Stimulated activated CD8-positive, alpha-beta memory T cell treated with anti-CD3 and anti-CD28 coated beads, Interleukin-4, amount 100 ng/mL, for 24 hours (primary cell): ENCODE measurements at regions not wholly inside any gene's neighbourhood (a gene's known extent, or its start where the extent isn't known, plus 50 kb on each side); places are given as distances from the start of the nearest gene placed in this dataset.

Experiments
- DNase-seq: peaks from one replicate; pipeline ENCODE4 v3.0.0-alpha.2; 2020; ENCODE audit warnings: low read depth

DNA sequence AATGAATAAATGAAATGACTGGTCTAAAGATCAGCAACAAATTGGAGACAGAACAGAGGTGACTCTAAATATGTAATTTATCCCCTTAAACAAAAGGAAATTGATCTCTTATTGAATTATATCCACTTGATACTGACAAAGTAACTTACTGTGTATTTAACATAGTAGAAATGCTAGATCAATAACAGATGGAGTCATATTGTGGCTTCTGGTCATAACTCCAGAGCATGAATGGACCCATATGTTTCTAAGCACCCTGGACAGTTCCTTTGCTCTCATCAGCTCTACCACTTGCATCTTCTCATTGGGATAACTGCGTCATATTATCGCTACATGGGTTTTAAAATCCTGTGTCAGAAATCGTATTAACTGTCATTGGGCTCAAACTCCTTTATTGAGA is 222.3 kb downstream of the ETS1 start:
- no peak for DNase-seq

DNA sequence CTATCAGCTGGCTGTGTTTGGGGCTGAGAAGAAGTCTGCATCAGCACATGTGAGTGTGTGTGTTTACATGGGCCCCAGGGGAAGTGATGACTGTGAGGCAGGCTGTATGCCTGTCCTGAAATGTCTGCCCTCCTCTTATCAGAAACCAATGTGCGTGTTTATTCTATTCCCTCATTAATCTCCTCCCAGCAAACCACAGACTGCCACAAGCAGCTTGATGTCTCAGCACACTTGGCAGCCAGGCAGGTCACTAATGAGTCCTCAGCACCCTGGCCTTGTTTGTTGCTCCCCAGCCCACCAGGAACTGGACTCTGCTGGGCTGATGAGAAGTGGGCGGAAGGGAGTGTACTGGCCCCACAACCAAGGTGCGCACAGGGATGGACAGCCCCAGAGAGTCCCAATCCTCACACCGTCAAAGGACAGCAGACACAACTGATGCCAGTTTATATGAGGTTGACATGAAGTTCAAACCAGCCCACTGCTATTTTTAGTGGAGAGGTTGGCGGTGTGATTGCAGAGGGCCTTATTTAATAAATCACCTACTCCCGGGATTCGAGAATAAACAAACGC is 225.8 kb downstream of the ETS1 start:
- no peak for DNase-seq

DNA sequence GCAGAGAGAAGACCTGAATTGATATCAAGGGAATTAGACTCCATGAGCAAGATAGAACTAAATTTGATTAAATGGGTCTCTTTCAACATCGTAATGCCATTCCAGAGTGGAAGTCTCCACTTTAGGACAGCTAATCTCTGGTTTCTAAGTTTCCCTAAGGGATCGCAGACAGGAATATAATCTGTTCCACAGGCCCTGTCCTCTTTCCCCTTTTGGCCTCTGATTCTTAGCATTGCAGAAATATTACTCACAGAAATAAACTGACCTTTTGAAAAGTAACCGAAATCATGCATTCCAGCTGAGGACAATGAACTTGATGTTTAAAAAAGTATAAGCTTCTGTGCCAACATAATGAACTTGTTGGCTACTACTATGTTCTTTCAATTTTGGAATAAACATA is 227.8 kb downstream of the ETS1 start:
- DNase-seq = no peak

DNA sequence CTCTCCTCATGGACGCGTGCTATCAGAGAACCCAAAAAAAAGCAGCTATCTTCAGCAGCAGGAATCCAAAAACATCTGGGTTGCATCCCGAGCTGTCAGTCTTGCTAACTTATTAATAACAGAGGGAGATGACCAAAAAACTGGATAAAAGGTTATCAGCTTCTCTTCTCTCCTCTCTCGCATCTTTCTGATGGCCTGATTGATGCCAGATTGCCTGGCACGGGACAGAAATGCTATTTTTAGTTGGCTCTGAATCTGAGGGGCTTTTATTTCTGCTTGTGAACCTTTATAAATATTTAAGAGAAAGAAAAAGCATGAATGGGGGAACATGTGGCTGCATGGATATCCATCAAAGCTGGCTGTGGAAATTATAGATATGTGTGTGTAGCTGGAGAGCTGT is 230.3 kb downstream of the ETS1 start:
- DNase-seq = no peak

DNA sequence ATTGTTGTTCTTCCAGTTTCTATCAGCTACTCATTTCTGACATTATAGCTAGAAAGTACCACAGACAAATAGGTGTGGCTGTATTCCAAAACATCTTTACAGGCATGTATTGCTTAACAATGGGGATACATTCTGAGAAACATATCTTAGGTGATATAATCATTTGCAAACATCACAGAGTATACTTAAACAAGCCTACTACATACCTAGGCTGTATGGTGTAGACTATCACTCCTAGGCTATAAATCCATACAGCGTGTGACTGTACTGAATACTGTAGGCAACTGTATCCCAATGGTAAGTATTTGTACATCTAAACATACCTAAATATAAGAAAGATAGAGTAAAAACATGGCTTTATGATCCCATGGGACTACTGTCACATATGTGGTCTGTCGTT is 231.8 kb downstream of the ETS1 start:
- DNase-seq = no peak

DNA sequence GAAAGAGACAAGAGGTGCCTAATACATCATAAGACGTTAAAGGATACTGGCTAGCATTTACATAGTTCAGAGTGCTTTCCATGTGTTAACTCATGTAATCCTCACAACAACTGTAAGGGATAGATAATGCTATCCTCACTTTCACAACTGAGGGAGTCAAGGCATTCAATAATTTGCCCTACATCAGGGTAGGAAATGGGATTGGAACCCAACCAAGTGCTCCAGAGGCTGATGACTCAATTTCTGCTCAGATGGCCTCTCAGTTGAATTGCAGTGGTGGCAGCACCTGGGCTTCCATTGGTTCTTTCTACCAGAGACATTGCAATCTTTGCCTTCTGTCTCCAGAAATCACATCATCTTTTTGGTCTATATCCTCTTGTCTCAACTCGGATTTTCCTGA is 232.9 kb downstream of the ETS1 start:
- no peak for DNase-seq

DNA sequence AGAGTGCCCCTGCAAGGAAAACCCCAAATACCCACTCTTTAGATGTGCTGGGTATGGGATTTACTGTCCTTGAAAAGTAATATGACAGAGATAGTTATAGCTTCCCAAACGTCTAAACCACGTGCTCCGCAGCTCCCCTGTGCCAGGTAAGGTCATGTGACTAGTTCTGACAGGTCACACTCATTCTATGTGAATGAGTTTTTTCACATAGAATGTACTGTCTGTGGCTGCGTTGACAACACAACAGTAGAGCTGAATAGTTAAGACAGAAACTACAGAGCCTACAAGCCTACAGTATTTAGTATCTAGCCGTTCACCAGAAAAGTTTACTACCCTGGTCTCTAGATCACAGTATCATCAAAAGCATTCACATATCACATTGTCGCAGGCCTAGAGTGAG is 236.2 kb downstream of the ETS1 start:
- DNase-seq = no peak

DNA sequence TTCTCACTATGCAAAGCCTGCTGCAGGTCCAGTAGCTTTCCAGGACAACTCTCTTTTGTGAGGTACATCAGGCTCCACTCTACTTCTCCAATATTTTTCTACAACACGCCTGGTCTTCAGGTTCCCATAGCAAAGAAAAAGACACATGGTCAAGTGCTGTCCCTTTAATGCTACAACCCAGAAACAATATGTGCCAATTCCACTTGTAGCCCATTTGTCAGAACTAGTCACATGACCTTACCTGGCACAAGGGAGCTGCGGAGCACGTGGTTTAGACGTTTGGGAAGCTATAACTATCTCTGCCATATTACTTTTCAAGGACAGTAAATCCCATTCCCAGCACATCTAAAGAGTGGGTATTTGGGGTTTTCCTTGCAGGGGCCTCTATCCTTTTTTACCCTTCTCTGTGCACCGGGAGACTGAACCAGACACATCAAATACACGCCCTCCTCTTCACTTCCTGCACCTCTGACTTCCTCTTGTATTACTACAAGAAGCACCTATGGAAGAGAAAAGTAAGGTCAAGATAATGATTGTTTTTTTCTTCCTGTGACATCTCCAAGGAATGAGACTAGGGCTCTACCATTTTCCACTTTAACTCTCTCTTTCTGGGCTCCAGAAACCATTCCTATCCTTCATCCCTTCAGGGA is 237.6 kb downstream of the ETS1 start:
- no peak for DNase-seq

DNA sequence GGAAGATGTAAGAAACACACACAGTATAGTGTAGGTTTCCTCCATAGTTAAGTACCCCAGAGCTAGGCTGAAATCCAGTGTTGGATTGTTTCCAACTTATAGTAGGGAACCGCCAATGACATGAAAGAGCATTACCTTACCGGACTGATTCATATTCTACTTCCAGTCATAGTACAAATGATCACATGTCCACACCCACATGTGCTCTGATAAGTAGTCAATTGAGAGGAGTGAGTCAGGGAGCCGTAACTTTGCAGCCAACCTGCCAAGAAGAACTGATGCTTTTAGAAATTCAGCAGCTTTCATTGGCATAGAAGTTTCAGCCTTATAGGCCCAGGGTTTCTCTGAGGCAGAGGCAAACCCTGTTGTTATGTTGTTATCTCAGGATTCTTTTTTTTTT is 240.6 kb downstream of the ETS1 start:
- DNase-seq = no peak

DNA sequence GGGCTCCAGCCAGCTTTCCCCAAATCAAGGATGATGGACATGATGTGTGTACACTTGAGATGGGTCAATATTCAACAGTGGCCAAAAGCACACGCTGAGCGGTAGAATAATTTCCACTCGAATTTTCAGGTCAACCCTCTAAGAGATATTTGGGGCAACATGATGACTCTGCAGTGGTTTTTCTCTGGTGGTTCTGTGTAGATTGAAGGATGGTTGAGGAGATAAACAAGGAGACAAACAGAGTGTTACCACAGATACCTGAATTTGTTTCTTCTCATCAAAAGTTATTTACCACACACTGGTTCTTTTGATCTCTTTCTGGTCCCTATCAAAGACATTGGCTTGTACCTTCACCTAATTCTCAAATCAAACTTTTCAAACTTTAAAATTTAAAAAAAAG is 242.0 kb downstream of the ETS1 start:
- no peak for DNase-seq

DNA sequence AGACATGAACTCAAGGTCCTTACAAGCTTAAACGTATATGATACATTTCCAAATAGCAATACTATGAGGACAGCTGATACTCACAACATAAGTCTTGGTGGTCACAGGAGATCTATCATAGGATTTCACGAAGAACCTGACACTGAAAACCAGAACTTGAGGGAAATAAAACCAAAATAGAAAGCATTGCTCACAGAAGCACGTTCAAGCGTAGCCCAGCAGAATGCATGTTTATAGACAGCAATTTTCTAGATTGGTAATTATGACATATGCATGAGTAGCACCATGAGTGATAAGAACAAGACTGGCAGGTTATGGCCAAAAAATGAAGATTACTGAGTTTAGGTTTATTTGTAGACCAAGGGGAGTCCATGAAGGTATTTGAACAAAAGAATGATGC is 243.5 kb downstream of the ETS1 start:
- no peak for DNase-seq

DNA sequence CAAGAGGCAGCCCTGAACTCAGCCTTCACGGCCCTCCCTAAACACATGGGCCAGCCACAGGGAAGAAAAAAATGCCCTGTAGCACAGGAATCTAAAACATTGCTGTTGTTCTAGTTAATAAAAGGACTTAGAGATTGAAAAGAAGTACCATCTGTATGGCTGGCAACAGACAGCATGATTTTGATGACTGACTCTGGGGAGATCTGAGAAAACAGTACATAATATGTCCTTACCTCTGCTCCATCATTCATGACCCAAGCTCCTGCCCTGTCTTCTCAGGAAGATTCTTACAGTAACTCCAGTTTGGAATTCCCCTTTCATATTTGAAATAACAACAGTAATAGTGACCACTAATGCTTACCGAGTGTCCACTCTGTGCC is 244.2 kb downstream of the ETS1 start:
- no peak for DNase-seq

DNA sequence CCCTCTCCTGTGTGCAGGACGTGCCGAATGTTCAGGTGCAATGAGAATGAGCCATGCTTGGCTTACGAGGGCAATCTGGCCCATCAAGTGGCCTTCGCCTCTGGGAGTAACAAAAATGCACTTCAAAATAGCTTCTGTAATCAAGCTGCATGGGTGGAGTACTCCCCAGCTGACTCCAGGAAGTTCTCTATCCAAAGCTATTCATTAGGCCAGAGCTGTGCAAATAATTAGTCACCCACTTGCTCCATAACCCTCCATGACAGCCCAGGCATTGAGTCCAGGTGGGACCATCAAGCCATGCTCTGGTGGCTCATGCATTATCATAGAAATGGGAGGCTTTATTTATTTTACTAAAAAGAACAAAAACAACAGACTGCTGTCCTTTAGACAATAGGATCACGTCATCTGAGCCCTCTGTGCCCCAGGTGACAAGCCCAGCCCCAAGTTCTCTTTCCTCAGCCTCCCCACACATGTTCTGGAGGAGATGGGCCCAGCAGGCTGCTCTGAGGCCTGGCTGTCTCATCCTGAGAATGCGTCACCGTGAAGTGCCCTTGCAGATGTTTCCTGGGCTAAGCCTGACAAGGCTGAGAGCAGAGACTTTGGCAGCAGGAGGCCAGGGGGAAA is 244.7 kb downstream of the ETS1 start:
- no peak for DNase-seq

DNA sequence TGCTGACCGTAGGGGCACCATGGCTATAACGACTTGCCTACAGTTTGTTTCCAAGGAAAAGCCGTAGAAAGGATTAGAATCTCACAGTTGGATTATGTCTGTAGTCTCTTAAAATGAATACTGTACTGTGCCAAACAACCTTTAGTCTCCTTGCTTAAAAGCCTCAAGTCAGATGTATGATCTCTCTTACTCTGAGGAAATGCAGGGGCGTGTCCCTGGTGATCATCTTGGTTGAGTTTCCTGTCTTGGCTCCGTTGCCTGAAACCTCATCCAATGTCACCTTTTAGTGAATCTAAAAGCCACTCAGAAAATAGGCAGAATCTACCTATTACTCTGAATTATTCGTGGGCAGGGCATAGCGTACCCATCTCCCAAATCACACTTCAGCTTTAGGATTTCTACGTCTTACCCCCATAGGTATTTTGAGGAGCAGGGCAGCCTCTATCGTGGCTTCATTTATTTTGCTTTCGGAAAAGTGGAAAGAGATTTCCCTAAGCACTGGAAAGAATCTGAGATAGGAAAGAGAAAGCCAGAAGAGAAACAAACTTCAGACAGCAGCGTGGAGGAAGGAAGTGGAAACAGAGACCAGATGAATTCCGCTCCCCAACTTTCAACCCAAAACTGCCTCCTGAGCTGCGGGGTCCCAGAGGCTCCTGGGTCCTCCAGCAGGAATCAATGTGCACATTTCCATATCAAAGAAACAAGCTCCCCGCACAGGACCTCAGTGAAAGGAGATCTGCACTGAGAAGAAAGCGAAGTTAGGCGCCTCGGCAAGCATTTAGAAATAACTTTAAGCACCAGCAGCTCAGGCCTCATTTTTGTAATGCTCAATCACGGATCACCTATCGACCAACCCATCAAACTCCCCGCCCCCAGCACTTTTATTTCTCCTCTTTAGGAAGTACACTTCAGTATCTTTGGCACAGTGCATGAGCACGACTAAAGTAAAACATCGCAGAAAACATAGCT is 245.8 kb downstream of the ETS1 start:
- DNase-seq = no peak

DNA sequence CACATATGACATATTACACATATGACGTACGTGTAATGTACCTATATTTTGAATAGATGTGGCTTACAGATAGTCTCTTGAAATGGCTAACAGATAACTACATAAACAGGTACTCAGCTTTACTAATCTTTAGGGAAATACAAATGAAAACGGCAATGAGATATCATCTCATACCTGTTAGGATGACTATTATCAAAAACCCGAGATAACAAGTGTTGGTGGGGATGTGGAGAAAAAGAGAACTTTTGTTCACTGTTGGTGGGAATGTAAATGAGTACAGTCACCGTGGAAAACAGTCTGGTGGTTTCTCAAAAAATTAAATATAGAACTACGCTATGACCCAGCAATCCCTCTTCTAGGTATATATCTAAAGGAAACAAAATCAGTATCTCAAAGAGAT is 247.6 kb downstream of the ETS1 start:
- DNase-seq = no peak

DNA sequence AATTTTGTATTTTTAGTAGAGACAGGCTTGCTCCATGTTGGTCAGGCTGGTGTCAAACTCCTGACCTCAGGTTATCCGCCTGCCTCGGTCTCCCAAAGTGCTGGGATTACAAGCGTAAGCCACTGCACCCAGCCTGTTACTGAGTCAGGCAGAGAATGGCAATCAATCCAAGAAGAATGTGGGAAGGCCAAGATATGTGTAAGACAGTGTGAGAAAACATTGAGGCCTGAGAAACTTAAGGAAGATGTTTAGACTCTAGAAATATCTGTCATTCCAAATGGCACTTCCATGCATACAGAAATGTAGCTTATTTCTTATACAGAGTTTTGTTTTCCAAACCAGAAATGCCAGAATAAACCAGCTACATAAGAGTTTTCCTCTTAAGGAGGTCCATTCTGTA is 248.5 kb downstream of the ETS1 start:
- no peak for DNase-seq

DNA sequence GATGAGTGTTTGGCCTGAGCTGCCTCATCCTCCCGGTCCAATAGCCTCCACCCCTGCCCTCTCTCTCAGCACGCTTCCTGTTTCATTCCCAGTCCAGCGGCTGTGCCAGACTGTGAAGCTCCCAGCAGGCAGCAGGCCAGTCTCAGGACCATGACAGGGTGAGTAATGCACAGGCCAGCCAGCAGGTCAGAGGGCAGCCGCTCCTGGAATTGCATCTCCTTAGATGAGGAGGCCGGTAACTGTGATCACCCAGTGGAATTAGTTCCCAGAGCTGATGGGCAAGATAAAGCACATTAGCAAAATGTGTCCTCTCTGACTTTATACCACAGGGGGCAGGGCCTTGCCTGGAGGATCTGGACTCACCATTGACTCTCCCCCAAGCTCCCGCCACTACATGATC is 251.2 kb downstream of the ETS1 start:
- DNase-seq = no peak

DNA sequence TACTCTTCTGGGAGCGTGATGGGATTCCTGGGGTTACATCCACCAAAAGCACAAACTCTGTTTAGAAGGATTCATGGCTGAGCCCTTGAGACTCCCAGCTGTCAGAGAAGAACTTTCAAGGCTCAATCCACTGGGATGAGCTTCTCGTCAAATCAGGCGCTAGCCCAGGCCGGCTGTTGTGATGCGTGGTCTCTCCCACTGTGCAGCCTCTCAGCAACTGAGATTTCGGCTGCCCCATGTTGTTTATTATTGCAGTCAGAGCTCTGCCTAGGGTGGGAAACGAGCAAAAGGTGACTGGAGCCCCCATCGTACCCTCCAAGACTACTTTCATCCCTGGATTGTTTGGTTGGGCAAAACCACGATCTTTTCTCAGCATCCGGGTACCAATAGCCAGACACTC is 251.6 kb downstream of the ETS1 start:
- no peak for DNase-seq

DNA sequence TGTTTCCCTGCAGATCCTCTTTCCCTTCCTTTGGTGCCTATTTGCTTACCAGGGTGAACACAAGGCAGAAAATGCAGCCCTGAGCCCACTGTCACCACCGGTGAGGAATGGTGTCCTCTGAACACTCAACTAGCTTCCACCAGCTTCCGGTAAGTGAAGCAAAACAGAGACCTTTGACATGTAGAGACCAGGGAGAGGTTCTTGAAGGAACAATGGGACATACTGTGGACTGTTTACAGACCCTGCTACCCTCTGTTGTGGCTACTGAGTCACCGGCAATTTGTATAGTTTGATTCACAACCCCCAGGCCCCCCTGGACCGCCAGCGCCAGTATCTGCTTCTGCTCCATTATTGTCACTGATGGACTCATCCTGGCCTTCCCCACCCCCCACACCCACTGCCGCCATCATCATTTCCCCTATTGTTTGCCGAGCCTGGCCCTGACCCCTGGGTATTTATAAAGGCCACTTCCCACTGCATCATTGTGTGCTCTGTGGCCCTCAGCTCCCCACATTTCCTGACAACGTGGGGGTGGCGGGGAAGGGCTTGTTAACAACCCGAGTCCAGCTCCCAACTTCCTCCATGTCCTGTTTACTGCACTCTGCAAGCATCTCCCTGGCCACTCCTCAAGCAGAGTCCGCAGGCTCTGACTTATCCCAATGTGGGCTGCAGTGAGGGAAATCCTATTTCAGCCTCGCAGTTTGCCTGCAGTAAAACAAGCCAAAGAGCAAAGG is 252.9 kb downstream of the ETS1 start:
- no peak for DNase-seq

DNA sequence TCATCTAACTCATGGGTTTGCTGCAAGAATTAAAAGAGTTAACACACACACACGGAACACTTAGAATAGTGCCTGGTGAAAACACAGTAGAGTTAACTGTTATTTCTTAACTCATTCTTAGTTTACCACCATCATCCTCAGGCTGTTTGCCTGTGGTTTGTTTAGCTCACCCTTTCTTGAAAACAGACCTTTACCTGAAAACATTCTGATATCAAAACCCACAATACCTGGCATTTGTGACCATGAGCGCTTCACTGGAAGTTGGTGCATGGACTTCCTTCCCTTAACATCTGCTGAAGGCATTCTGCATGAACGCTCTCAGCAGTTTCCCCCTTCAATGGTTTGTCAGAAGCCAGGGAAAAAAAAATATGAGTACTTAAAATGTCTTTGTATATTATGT is 256.0 kb downstream of the ETS1 start:
- no peak for DNase-seq

DNA sequence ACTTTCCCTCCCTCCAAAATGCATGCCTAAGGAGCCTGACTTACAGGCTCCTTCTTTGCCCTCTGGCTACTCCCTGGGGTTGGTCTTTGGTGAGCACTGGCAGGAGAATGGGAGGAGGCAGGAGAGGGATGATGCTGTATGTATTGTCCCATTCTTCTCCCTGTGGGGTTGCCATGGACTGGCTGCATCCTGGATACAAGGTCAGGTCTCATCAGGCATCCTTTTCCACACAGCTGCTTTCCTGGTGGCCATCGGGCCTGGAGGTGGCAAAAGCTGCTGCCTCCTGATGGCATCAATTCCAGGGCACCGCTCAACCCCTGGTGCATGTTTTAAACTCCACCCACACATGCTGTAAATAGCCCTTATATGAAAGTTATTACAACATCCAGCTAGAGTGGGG is 257.2 kb downstream of the ETS1 start:
- no peak for DNase-seq

DNA sequence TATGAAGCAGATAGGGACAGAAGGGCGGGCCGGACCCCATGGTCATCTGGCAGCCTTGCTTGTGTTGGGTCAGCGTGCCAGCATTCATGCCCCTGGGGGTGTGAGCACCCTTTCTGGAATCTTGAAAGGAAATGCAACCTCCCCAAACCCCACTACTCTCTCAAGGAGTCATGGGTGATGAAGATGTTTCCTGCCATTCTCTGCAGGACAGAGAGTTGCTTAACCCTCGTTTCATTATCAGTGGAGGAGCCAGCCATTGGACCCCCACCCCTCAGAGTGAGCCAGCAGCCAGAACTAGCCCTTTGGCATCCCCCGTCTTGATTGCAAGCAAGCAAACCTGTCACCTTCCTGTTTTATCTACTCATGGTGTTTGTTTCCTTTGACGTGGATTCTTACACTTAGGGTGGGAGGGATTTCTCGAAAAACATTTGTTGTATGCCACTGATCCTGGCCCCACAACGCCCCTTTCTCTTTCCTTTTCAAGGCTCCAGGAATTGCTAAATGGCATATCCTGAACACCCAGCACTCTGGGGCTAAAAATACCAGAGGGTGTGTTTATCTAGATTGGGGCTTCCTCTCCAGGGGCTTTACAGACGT is 258.3 kb downstream of the ETS1 start:
- DNase-seq = no peak
